GM18867 (cell line): ENCODE measurements at regions not wholly inside any gene's neighbourhood (a gene's known extent, or its start where the extent isn't known, plus 50 kb on each side); places are given as distances from the start of the nearest gene placed in this dataset.

Source experiments
- ATAC-seq: cut with Tn5 transposase; IDR thresholded peaks from one replicate; pipeline ENCODE4 v1.9.1; 2021; ENCODE audit warnings: mild to moderate bottlenecking, moderate library complexity; ENCODE audit not compliant: unreplicated experiment

- no peak for ATAC-seq
Observed at GRCh38 chr1:175829845-175830244, 86.5 kb upstream of the TNR start.

- peak; percentile 54 for ATAC-seq
Observed at GRCh38 chr1:175826705-175827104, 83.3 kb upstream of the TNR start.

GRCh38 chr1:175824079-175824478 is 80.7 kb upstream of the TNR start:
- no peak for ATAC-seq

GRCh38 chr1:175823406-175823805 is 80.0 kb upstream of the TNR start:
- ATAC-seq = no peak

GRCh38 chr1:175822580-175822979 is 79.2 kb upstream of the TNR start:
- no peak for ATAC-seq

- no peak for ATAC-seq
Observed at GRCh38 chr1:175820456-175821025, 77.1 kb upstream of the TNR start.

- ATAC-seq = no peak
Observed at GRCh38 chr1:175818929-175819328, 75.5 kb upstream of the TNR start.

GRCh38 chr1:175817445-175817844 is 74.0 kb upstream of the TNR start:
- ATAC-seq = no peak

- no peak for ATAC-seq
Observed at GRCh38 chr1:175814885-175815284, 71.5 kb upstream of the TNR start.

- ATAC-seq = no peak
Observed at GRCh38 chr1:175812936-175813335, 69.5 kb upstream of the TNR start.

- no peak for ATAC-seq
Observed at GRCh38 chr1:175810305-175810704, 66.9 kb upstream of the TNR start.

GRCh38 chr1:175808999-175809398 is 65.6 kb upstream of the TNR start:
- ATAC-seq = no peak

- ATAC-seq = no peak
Observed at GRCh38 chr1:175808573-175808972, 65.2 kb upstream of the TNR start.

GRCh38 chr1:175804561-175804960 is 61.2 kb upstream of the TNR start:
- no peak for ATAC-seq

GRCh38 chr1:175803413-175803812 is 60.0 kb upstream of the TNR start:
- ATAC-seq = no peak

GRCh38 chr1:175802407-175803123 is 59.2 kb upstream of the TNR start:
- no peak for ATAC-seq

- ATAC-seq = no peak
Observed at GRCh38 chr1:175801979-175802378, 58.6 kb upstream of the TNR start.

GRCh38 chr1:175797576-175797975 is 54.2 kb upstream of the TNR start:
- no peak for ATAC-seq

- ATAC-seq = no peak
Observed at GRCh38 chr1:175794586-175794985, 51.2 kb upstream of the TNR start.

GRCh38 chr1:175793617-175794016 is 50.2 kb upstream of the TNR start:
- ATAC-seq = no peak
